ENCODE measurements at regions not wholly inside any gene's neighbourhood (a gene's known extent, or its start where the extent isn't known, plus 50 kb on each side); places are given as distances from the start of the nearest gene placed in this dataset.

DNA sequence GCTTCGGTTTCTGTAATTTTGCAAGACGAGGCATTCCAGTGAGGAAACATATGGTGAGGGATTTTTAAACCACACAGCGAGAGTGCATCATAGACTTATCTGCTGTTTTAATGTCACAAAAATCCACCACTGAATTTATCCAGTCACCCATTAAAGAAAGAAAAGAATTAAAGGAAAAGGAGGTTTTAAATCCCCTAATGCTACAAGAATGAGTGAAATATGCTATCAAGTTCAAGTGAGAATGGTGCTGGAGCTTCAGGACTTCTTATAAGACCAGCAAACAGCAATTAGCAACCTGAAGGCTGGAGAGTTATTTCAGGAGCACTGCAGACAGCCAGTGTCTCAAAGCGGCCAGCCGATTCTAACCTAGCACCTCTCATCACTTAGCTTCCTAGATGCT lies 439.1 kb upstream of the MGMT start:
- Histone ChIP-seq H3K36me3 (replicated peaks; ENCODE audit: low read depth, low read length) (no peaks in the 10 kb centered on the region), H4K20me1 (ENCODE audit: insufficient read depth, low read length) (no peaks in the 10 kb centered on the region), H3K9me3 (ENCODE audit: insufficient read depth, low read length) (no peaks in the 10 kb centered on the region), H2AFZ (ENCODE audit: low read depth, low read length) (no peak overlapping the region), H3K9ac (ENCODE audit: low read length) (no peak overlapping the region), H3K4me1 (ENCODE audit: low read length) (no peaks in the 10 kb centered on the region), H3K4me3 (ENCODE audit: low read length) (no peak overlapping the region), H3K4me2 (ENCODE audit: low read length) (no peak overlapping the region), H3K27me3 (ENCODE audit: low read depth, low read length) (no peaks in the 10 kb centered on the region), H3K27ac (ENCODE audit: low read length) (no peak overlapping the region), H3K79me2 (ENCODE audit: low read length) (no peaks in the 10 kb centered on the region)
- TF ChIP-seq EZH2phosphoT487 (IDR thresholded peaks at IDR 0.05; ENCODE audit: low read depth) = no peak
- TF ChIP-seq, protein P1, sequence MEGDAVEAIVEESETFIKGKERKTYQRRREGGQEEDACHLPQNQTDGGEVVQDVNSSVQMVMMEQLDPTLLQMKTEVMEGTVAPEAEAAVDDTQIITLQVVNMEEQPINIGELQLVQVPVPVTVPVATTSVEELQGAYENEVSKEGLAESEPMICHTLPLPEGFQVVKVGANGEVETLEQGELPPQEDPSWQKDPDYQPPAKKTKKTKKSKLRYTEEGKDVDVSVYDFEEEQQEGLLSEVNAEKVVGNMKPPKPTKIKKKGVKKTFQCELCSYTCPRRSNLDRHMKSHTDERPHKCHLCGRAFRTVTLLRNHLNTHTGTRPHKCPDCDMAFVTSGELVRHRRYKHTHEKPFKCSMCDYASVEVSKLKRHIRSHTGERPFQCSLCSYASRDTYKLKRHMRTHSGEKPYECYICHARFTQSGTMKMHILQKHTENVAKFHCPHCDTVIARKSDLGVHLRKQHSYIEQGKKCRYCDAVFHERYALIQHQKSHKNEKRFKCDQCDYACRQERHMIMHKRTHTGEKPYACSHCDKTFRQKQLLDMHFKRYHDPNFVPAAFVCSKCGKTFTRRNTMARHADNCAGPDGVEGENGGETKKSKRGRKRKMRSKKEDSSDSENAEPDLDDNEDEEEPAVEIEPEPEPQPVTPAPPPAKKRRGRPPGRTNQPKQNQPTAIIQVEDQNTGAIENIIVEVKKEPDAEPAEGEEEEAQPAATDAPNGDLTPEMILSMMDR (IDR thresholded peaks at IDR 0.05; ENCODE audit: low read depth, low read length) = no peak

DNA sequence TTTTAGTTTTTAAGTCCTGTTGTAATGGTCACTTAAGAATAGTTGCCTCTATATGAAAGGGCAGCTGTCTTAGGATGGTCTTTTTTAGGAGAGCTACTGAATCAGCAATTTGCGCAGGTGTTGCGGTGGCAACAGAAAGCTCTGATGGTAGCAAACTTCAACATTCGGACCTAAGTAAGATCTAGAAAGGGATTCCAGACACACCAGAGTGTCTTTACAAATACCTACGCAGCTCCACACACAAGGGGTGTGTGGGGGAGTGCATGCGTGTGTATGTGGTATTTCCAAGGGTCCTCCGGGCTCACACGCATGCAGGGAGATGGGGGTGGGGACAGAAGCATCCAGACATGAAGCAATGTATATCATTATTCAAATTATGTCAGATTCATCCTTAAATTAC lies 438.6 kb upstream of the MGMT start:
- Histone ChIP-seq H3K27me3 (ENCODE audit: low read depth, low read length) (no peaks in the 10 kb centered on the region), H3K4me2 (ENCODE audit: low read length) (no peak overlapping the region), H3K9me3 (ENCODE audit: insufficient read depth, low read length) (no peaks in the 10 kb centered on the region), H3K4me1 (ENCODE audit: low read length) (no peaks in the 10 kb centered on the region), H3K36me3 (replicated peaks; ENCODE audit: low read depth, low read length) (no peaks in the 10 kb centered on the region), H4K20me1 (ENCODE audit: insufficient read depth, low read length) (no peaks in the 10 kb centered on the region), H3K27ac (ENCODE audit: low read length) (no peak overlapping the region), H3K79me2 (ENCODE audit: low read length) (no peaks in the 10 kb centered on the region), H3K9ac (ENCODE audit: low read length) (no peak overlapping the region), H2AFZ (ENCODE audit: low read depth, low read length) (no peak overlapping the region), H3K4me3 (ENCODE audit: low read length) (no peak overlapping the region)
- no peak for TF ChIP-seq EZH2phosphoT487 (IDR thresholded peaks at IDR 0.05; ENCODE audit: low read depth)
- TF ChIP-seq, protein P1 (IDR thresholded peaks at IDR 0.05; ENCODE audit: low read depth, low read length) = no peak

GRCh38 chr10:129029051-129029450 lies 438.0 kb upstream of the MGMT start:
- Histone ChIP-seq H3K4me3 (ENCODE audit: low read length) (no peak overlapping the region), H3K36me3 (replicated peaks; ENCODE audit: low read depth, low read length) (no peaks in the 10 kb centered on the region), H3K9me3 (ENCODE audit: insufficient read depth, low read length) (no peaks in the 10 kb centered on the region), H3K27me3 (ENCODE audit: low read depth, low read length) (no peaks in the 10 kb centered on the region), H3K4me2 (ENCODE audit: low read length) (no peak overlapping the region), H4K20me1 (ENCODE audit: insufficient read depth, low read length) (no peaks in the 10 kb centered on the region), H3K9ac (ENCODE audit: low read length) (no peak overlapping the region), H3K79me2 (ENCODE audit: low read length) (no peaks in the 10 kb centered on the region), H2AFZ (ENCODE audit: low read depth, low read length) (no peak overlapping the region), H3K4me1 (ENCODE audit: low read length) (no peaks in the 10 kb centered on the region), H3K27ac (ENCODE audit: low read length) (no peak overlapping the region)
- no peak for TF ChIP-seq EZH2phosphoT487 (IDR thresholded peaks at IDR 0.05; ENCODE audit: low read depth)
- TF ChIP-seq, protein P1 (IDR thresholded peaks at IDR 0.05; ENCODE audit: low read depth, low read length) = no peak

- Histone ChIP-seq H3K36me3 (replicated peaks; ENCODE audit: low read depth, low read length) (no peaks in the 10 kb centered on the region), H3K9me3 (ENCODE audit: insufficient read depth, low read length) (no peaks in the 10 kb centered on the region), H3K4me3 (ENCODE audit: low read length) (no peak overlapping the region), H2AFZ (ENCODE audit: low read depth, low read length) (no peak overlapping the region), H3K27me3 (ENCODE audit: low read depth, low read length) (no peaks in the 10 kb centered on the region), H3K27ac (ENCODE audit: low read length) (no peak overlapping the region), H3K9ac (ENCODE audit: low read length) (no peak overlapping the region), H3K79me2 (ENCODE audit: low read length) (no peaks in the 10 kb centered on the region), H4K20me1 (ENCODE audit: insufficient read depth, low read length) (no peaks in the 10 kb centered on the region), H3K4me2 (ENCODE audit: low read length) (no peak overlapping the region), H3K4me1 (ENCODE audit: low read length) (no peaks in the 10 kb centered on the region)
- no peak for TF ChIP-seq EZH2phosphoT487 (IDR thresholded peaks at IDR 0.05; ENCODE audit: low read depth)
- TF ChIP-seq, protein P1 (IDR thresholded peaks at IDR 0.05; ENCODE audit: low read depth, low read length) = no peak
Measured at GRCh38 chr10:129029851-129030602, 437.0 kb upstream of the MGMT start.

All from OCI-LY3 (cell line).